ENCODE measurements at regions not wholly inside any gene's neighbourhood (a gene's known extent, or its start where the extent isn't known, plus 50 kb on each side); places are given as distances from the start of the nearest gene placed in this dataset.

DNA sequence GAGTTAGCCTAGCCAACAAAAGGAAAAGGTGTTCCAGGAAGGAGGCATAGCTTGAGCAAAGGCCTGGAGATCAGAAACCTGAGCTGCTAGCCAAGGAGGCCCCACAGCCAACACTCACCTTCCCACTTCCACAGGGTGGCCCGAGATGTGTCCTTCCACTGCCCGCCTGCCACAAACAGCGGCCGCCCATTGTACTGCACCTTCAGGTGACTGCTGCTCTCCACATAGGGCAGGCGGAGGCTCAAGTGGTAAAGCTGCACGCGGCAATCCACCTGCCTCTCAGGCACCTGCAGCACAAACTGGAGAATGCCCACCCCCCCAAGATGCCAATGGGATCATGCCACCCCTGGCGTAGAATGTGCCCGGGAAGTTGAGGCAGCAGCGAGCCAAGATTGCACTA lies 111.5 kb downstream of the RMI2 start:
- TF ChIP-seq CTCF (conservative IDR thresholded peaks at IDR 0.05; ENCODE audit: low read length), result no peak
- no peak for TF ChIP-seq EZH2phosphoT487 (IDR thresholded peaks at IDR 0.05; ENCODE audit: borderline replicate concordance, low read depth, low read length)
